Dedifferentiated amniotic fluid mesenchymal stem cell (primary cell): ENCODE measurements at regions not wholly inside any gene's neighbourhood (a gene's known extent, or its start where the extent isn't known, plus 50 kb on each side); places are given as distances from the start of the nearest gene placed in this dataset.
"Not testable (repeated sequence)": the region's sequence is repeated elsewhere in the genome, so short reads cannot be mapped to it uniquely, and the experiment has no call there.

ENCODE experiments used
- DNase-seq: peaks from one replicate; pipeline ENCODE4 v3.0.0-alpha.2; 2016; ENCODE audit errors: extremely low spot score

GRCh38 chr4:130071746-130072145 is 975.8 kb downstream of the C4orf33 start:
- no peak for DNase-seq

GRCh38 chr4:130073145-130073790 is 977.3 kb downstream of the C4orf33 start:
- DNase-seq: no peak

GRCh38 chr4:130074096-130074495 is 978.1 kb downstream of the C4orf33 start:
- no peak for DNase-seq

GRCh38 chr4:130077275-130077674 is 981.3 kb downstream of the C4orf33 start:
- peak; percentile 82 for DNase-seq

GRCh38 chr4:130079027-130079426 is 983.1 kb downstream of the C4orf33 start:
- DNase-seq: not testable (repeated sequence)

- DNase-seq: no peak
These were observed 985.0 kb downstream of the C4orf33 start for GRCh38 chr4:130080872-130081451.

- no peak for DNase-seq
These were observed 994.5 kb downstream of the C4orf33 start for GRCh38 chr4:130090427-130090826.

- no peak for DNase-seq
These were observed 996.4 kb downstream of the C4orf33 start for GRCh38 chr4:130092187-130093015.

GRCh38 chr4:130099105-130099504 is 1003.2 kb downstream of the C4orf33 start:
- no peak for DNase-seq

GRCh38 chr4:130110189-130110588 is 1014.2 kb downstream of the C4orf33 start:
- no peak for DNase-seq

GRCh38 chr4:130110770-130111169 is 1014.8 kb downstream of the C4orf33 start:
- DNase-seq: no peak

- DNase-seq: peak; percentile 22
These were observed 1028.1 kb downstream of the C4orf33 start for GRCh38 chr4:130124066-130124465.

GRCh38 chr4:130125467-130125866 is 1029.5 kb downstream of the C4orf33 start:
- no peak for DNase-seq

GRCh38 chr4:130127297-130127696 is 1031.3 kb downstream of the C4orf33 start:
- no peak for DNase-seq

- DNase-seq: no peak
These were observed 1035.6 kb downstream of the C4orf33 start for GRCh38 chr4:130131536-130131935.

- no peak for DNase-seq
These were observed 1045.7 kb downstream of the C4orf33 start for GRCh38 chr4:130141651-130142050.

- no peak for DNase-seq
These were observed 1047.7 kb downstream of the C4orf33 start for GRCh38 chr4:130143656-130144055.

GRCh38 chr4:130146773-130147172 is 1050.8 kb downstream of the C4orf33 start:
- no peak for DNase-seq

GRCh38 chr4:130147641-130148040 is 1051.7 kb downstream of the C4orf33 start:
- DNase-seq: no peak

- no peak for DNase-seq
These were observed 1058.9 kb downstream of the C4orf33 start for GRCh38 chr4:130154901-130155300.

GRCh38 chr4:130163701-130164100 is 1067.7 kb downstream of the C4orf33 start:
- no peak for DNase-seq

- DNase-seq: no peak
These were observed 1069.4 kb downstream of the C4orf33 start for GRCh38 chr4:130165381-130165780.

GRCh38 chr4:130172156-130172555 is 1076.2 kb downstream of the C4orf33 start:
- no peak for DNase-seq
